K562 (cell line): ENCODE measurements at regions not wholly inside any gene's neighbourhood (a gene's known extent, or its start where the extent isn't known, plus 50 kb on each side); places are given as distances from the start of the nearest gene placed in this dataset.

Experiments used
- ATAC-seq: fragments of 200-7000 bp; cut with Tn5 transposase; 3 replicates; pipeline ENCODE4 v1.9.1; 2020; ENCODE audit warnings: moderate library complexity
- BruUV-seq: library from RNA; stranded (reverse); fragments of 400-500 nt; replicated peaks from 2 replicates; lab custom pipeline; 2021; lab: Mats Ljungman, UMichigan
- CTCF ChIA-PET: fragments of 300-600 bp; formaldehyde crosslinking; extraction: SDS; loops from one replicate; lab custom pipeline; 2021; ENCODE audit warnings: low intra/inter-chr PET ratio; lab: Yijun Ruan, JAX
- POLR2A ChIA-PET: fragments of 300-600, 350-650 bp; sonication (Branson Sonifier 250); formaldehyde crosslinking; extraction: SDS; loops from one replicate; lab custom pipeline; 2021; ENCODE audit warnings: antibody characterized with exemption, inconsistent platforms; lab: Yijun Ruan, JAX
- DNase-seq, 4 experiments: peaks; one replicate each; pipeline versions ENCODE4 v3.0.0 to v3.0.0-alpha.2; 2011 to 2018; ENCODE audit warnings: low spot score in 3 of 4, mixed read lengths in 3 of 4; ENCODE audit errors: extremely low read depth in 1 of 4
- FAIRE-seq: peaks from 2 replicates; lab custom pipeline; 2011; peaks lifted over from hg19 to GRCh38; lab: Jason Lieb, UNC
- H2AFZ ChIP-seq: 2 replicates; pipeline ENCODE4 v1.6.0; 2011; ENCODE audit warnings: low read depth, low read length, control low read depth, inconsistent platforms
- H3K27ac ChIP-seq: fragments of 200-600 bp; 3 replicates; pipeline ENCODE4 v1.8.0; 2011; ENCODE audit warnings: low read depth, mild to moderate bottlenecking, control low read depth, inconsistent platforms, low read length, moderate library complexity, mixed read lengths; ENCODE audit errors: extremely low read depth
- H3K27me3 ChIP-seq, 2 experiments: fragments of 300-600 bp in 1 of 2; 2 replicates in 1 of 2; 3 replicates in 1 of 2; pipeline versions ENCODE4 v1.6.0 to v1.8.0; 2011; ENCODE audit warnings: inconsistent platforms in 2 of 2, low read length in 2 of 2, mild to moderate bottlenecking in 1 of 2, mixed read lengths in 1 of 2, moderate library complexity in 1 of 2; ENCODE audit not compliant: control insufficient read depth in 2 of 2, insufficient read depth in 2 of 2
- H3K36me3 ChIP-seq: fragments of 300-600 bp; 3 replicates; pipeline ENCODE4 v1.8.0; 2011; ENCODE audit warnings: mild to moderate bottlenecking, low read length, inconsistent platforms; ENCODE audit not compliant: control insufficient read depth, insufficient read depth
- H3K4me1 ChIP-seq, 2 experiments: fragments of 200-600 bp in 1 of 2; replicated peaks in 1 of 2; 2 replicates in 1 of 2; 3 replicates in 1 of 2; pipeline versions ENCODE4 v1.5.1 to v1.8.0; 2011; ENCODE audit warnings: inconsistent platforms in 2 of 2, low read length in 2 of 2, mild to moderate bottlenecking in 1 of 2, mixed read lengths in 1 of 2, moderate library complexity in 1 of 2; ENCODE audit not compliant: control insufficient read depth in 2 of 2, insufficient read depth in 2 of 2
- H3K4me2 ChIP-seq: 2 replicates; pipeline ENCODE4 v1.6.1; 2011; ENCODE audit warnings: low read length, control low read depth, inconsistent platforms, mixed read lengths; ENCODE audit not compliant: insufficient read depth
- H3K4me3 ChIP-seq: fragments of 200-600 bp; sonication (generic), shearing (Covaris generic); 2 replicates; pipeline ENCODE4 v1.5.1; 2016; ENCODE audit warnings: control low read depth, inconsistent platforms
- H3K79me2 ChIP-seq: fragments of 200-600 bp; 3 replicates; pipeline ENCODE4 v1.8.0; 2011; ENCODE audit warnings: low read length, inconsistent platforms; ENCODE audit not compliant: control insufficient read depth, insufficient read depth
- H3K9ac ChIP-seq, 2 experiments: 2 replicates each; pipeline versions ENCODE4 v1.6.0 to v1.6.1; 2011; ENCODE audit warnings: low read depth in 2 of 2, low read length in 2 of 2, control low read depth in 1 of 2, inconsistent platforms in 1 of 2, mild to moderate bottlenecking in 1 of 2, mixed read lengths in 1 of 2; ENCODE audit not compliant: insufficient read depth in 1 of 2
- H3K9me1 ChIP-seq: one replicate; pipeline ENCODE4 v1.6.0; 2011; ENCODE audit warnings: inconsistent platforms, mild to moderate bottlenecking, low read length, moderate library complexity; ENCODE audit not compliant: control insufficient read depth, insufficient read depth
- H3K9me3 ChIP-seq: replicated peaks from 2 replicates; pipeline ENCODE4 v1.5.1; 2011; ENCODE audit warnings: low read depth, low read length, inconsistent platforms; ENCODE audit not compliant: control insufficient read depth, insufficient read depth
- H4K20me1 ChIP-seq: replicated peaks from 2 replicates; pipeline ENCODE4 v1.6.1; 2011; ENCODE audit warnings: low read length, inconsistent platforms, mixed read lengths; ENCODE audit not compliant: control insufficient read depth, insufficient read depth
- ARID1B ChIP-seq: fragments of 450-650 bp; IDR thresholded peaks from 2 replicates; pipeline ENCODE4 v1.6.1; 2016; ENCODE audit warnings: antibody characterized with exemption, mild to moderate bottlenecking, inconsistent platforms
- CHD1 ChIP-seq: fragments of 200-600 bp; sonication (generic); IDR thresholded peaks from one replicate; pipeline ENCODE4 v1.6.1; 2012; ENCODE audit warnings: mild to moderate bottlenecking, moderate library complexity, low read length, inconsistent platforms
- CHD4 ChIP-seq: fragments of 200-600 bp; sonication (generic); IDR thresholded peaks from 3 replicates; pipeline ENCODE4 v1.6.1; 2012; ENCODE audit warnings: low read depth, mild to moderate bottlenecking, mixed read lengths, low read length, inconsistent platforms; ENCODE audit not compliant: insufficient read depth, insufficient replicate concordance, poor library complexity, severe bottlenecking
- EP400 ChIP-seq: fragments of 450-650 bp; IDR thresholded peaks from 2 replicates; pipeline ENCODE4 v1.6.1; 2017; ENCODE audit warnings: antibody characterized with exemption, mild to moderate bottlenecking, moderate library complexity
- ERF ChIP-seq: fragments of 450-650 bp; formaldehyde crosslinking; IDR thresholded peaks from 2 replicates; pipeline ENCODE4 v1.4.0; 2020; ENCODE audit warnings: mild to moderate bottlenecking, mixed read lengths
- EZH2 ChIP-seq: IDR thresholded peaks from 2 replicates; pipeline ENCODE4 v1.6.1; 2012; ENCODE audit warnings: low read depth, mild to moderate bottlenecking, inconsistent platforms, low read length, borderline replicate concordance
- IFI16 ChIP-seq: fragments of 250-450 bp; sonication (Bioruptor Pico); IDR thresholded peaks from 2 replicates; pipeline ENCODE4 v2.1.2; 2022; ENCODE audit warnings: mild to moderate bottlenecking, inconsistent platforms
- KDM5B ChIP-seq: fragments of 200-600 bp; sonication (generic); IDR thresholded peaks from 2 replicates; pipeline ENCODE4 v1.6.1; 2012; ENCODE audit warnings: low read depth, mild to moderate bottlenecking, moderate library complexity, low read length, control low read depth, inconsistent platforms; ENCODE audit not compliant: insufficient replicate concordance
- MTF1 ChIP-seq: fragments of 250-450 bp; sonication (Bioruptor Pico); IDR thresholded peaks from 2 replicates; pipeline ENCODE4 v1.9.0; 2021; ENCODE audit warnings: moderate library complexity, mild to moderate bottlenecking, inconsistent platforms, borderline replicate concordance
- NR1H2 ChIP-seq: sonication (generic); formaldehyde crosslinking; IDR thresholded peaks from 2 replicates; pipeline ENCODE4 v1.4.0; 2020; ENCODE audit warnings: mild to moderate bottlenecking, missing genetic modification reagents
- RBFOX2 ChIP-seq: fragments of 200-400 bp; formaldehyde crosslinking; IDR thresholded peaks from 2 replicates; pipeline ENCODE4 v1.6.1; 2017; ENCODE audit warnings: low read depth, mild to moderate bottlenecking, low read length, moderate library complexity
- SAFB ChIP-seq: fragments of 200-400 bp; formaldehyde crosslinking; IDR thresholded peaks from 2 replicates; pipeline ENCODE4 v1.6.1; 2017; ENCODE audit warnings: low read depth, low read length, borderline replicate concordance
- TBP ChIP-seq: optimal IDR thresholded peaks from 2 replicates; pipeline ENCODE3; 2011; ENCODE audit warnings: low read depth, low read length, improper control_type of control experiment
- TEAD4 ChIP-seq, 2 experiments: sonication (generic) in 1 of 2; formaldehyde crosslinking in 1 of 2; IDR thresholded peaks; 2 replicates each; pipeline versions ENCODE4 v1.6.1 to v1.8.0; 2012 to 2022; ENCODE audit warnings: borderline replicate concordance in 1 of 2, inconsistent platforms in 1 of 2, low read length in 1 of 2, mild to moderate bottlenecking in 1 of 2, missing genetic modification reagents in 1 of 2
- ZBTB1 ChIP-seq: sonication (generic); formaldehyde crosslinking; IDR thresholded peaks from 2 replicates; pipeline ENCODE4 v1.8.1; 2023; ENCODE audit warnings: missing genetic modification reagents, low read depth, mild to moderate bottlenecking, borderline replicate concordance
- ZBTB8A ChIP-seq: fragments of 450-650 bp; IDR thresholded peaks from 2 replicates; pipeline ENCODE4 v1.6.1; 2018; ENCODE audit warnings: mild to moderate bottlenecking, moderate library complexity; ENCODE audit not compliant: partially characterized antibody
- ZNF384 ChIP-seq: IDR thresholded peaks from 2 replicates; pipeline ENCODE4 v1.6.1; 2012; ENCODE audit warnings: low read depth, low read length, improper control_type of control experiment
- ZNF785 ChIP-seq: fragments of 250-450 bp; sonication (Bioruptor Pico); IDR thresholded peaks from 2 replicates; pipeline ENCODE4 v1.4.0; 2020; ENCODE audit warnings: mild to moderate bottlenecking
- WGBS: fragments of 100-300 bp; shearing (Covaris generic); methylation state at CpG from one replicate; pipeline ENCODE4 v1.1.6; 2016; ENCODE audit warnings: low coverage, mixed read lengths; ENCODE audit not compliant: insufficient coverage; ENCODE audit errors: missing lambda C conversion rate; 5-methylcytosine and 5-hydroxymethylcytosine counted together
- in situ Hi-C: fragments of 300-500 bp; cut with MboI; formaldehyde crosslinking; loops from 4 replicates; pipeline ENCODE4 v1.15.0; 2018; ENCODE audit warnings: inconsistent platforms, mixed read lengths
- intact Hi-C: fragments of 100-400 bp; cut with micrococcal nuclease; formaldehyde crosslinking; loops from 2 replicates; pipeline ENCODE4 v1.14.2; 2022
- TF ChIP-seq, protein P1 (sequence below), 2 experiments: fragments of 450-650 bp; IDR thresholded peaks; 2 replicates each; pipeline ENCODE4 v1.6.1; 2018; ENCODE audit warnings: mild to moderate bottlenecking in 2 of 2, low read depth in 1 of 2; ENCODE audit not compliant: partially characterized antibody in 2 of 2

DNA sequence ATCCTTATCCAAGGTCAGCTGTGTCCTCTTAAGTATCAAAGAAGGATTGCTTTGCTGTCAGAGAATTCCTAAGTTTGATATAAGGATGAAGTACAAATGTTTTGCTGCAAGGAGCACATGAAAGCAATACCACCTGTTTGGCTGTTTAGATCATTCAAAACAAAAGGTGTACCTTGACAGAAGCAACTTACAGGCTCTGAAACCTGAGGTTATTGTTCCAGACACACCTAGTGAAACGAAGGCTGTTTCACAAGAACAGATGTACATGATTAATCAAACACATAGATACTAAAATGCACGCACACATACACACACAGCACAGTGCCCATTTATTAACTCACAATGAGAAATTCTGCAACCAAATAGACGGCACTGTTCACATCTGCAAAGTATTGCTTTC is 166.2 kb downstream of the RBM43 start (continued):
- no peak for TF ChIP-seq TEAD4 (IDR thresholded peaks at IDR 0.05; ENCODE audit: low read length)
- TF ChIP-seq TEAD4 (CRISPR knock-in tag; IDR thresholded peaks at IDR 0.05; ENCODE audit: borderline replicate concordance), result no peak
- no peak for TF ChIP-seq MTF1 (CRISPR knock-in tag)
- TF ChIP-seq ERF (CRISPR knock-in tag), result no peak
- no peak for TF ChIP-seq CHD1
- no peak for TF ChIP-seq NR1H2 (CRISPR knock-in tag)
- TF ChIP-seq KDM5B, result no peak
- TF ChIP-seq EZH2, result no peak
- TF ChIP-seq ZNF384, result no peak
- no peak for TF ChIP-seq RBFOX2
- no peak for TF ChIP-seq ZNF785 (CRISPR knock-in tag)

DNA sequence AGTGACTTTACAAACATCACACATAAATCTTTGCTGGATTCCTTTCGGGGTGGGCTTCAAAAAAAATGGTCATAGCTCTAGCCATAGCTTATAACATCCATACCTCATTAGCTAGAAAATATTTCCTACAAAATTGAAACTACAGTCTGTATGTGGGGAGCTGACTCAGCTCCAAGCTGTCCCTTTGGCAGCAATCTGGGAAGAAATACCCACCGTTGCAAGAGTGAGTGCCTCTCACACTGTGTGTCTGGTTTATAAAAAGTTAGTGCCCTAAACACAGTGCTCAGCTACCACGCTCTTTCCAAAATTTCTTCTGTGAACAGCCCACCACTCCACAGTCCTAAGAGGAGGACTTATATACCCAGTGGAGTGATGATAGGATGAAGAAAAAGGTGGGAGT is 170.1 kb downstream of the RBM43 start:
- no peak overlapping the region for H3K27ac ChIP-seq
- POLR2A ChIA-PET, result no interaction called here
- TF ChIP-seq ARID1B (no peak), ZBTB1 (CRISPR knock-in tag) (no peak), ZBTB8A (no peak), IFI16 (no peak), CHD4 (no peak), SAFB (no peak), TBP (no peak), EP400 (no peak)
- TF ChIP-seq, protein P1, sequence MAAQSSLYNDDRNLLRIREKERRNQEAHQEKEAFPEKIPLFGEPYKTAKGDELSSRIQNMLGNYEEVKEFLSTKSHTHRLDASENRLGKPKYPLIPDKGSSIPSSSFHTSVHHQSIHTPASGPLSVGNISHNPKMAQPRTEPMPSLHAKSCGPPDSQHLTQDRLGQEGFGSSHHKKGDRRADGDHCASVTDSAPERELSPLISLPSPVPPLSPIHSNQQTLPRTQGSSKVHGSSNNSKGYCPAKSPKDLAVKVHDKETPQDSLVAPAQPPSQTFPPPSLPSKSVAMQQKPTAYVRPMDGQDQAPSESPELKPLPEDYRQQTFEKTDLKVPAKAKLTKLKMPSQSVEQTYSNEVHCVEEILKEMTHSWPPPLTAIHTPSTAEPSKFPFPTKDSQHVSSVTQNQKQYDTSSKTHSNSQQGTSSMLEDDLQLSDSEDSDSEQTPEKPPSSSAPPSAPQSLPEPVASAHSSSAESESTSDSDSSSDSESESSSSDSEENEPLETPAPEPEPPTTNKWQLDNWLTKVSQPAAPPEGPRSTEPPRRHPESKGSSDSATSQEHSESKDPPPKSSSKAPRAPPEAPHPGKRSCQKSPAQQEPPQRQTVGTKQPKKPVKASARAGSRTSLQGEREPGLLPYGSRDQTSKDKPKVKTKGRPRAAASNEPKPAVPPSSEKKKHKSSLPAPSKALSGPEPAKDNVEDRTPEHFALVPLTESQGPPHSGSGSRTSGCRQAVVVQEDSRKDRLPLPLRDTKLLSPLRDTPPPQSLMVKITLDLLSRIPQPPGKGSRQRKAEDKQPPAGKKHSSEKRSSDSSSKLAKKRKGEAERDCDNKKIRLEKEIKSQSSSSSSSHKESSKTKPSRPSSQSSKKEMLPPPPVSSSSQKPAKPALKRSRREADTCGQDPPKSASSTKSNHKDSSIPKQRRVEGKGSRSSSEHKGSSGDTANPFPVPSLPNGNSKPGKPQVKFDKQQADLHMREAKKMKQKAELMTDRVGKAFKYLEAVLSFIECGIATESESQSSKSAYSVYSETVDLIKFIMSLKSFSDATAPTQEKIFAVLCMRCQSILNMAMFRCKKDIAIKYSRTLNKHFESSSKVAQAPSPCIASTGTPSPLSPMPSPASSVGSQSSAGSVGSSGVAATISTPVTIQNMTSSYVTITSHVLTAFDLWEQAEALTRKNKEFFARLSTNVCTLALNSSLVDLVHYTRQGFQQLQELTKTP (IDR thresholded peaks at IDR 0.05; ENCODE audit: low read depth in 1 of 2, partially characterized antibody in 2 of 2), result no peak

More for the DNA sequence above, 170.1 kb downstream of the RBM43 start:
- Histone ChIP-seq H3K9me3 (no peaks in the 10 kb centered on the region), H3K36me3 (no peaks in the 10 kb centered on the region), H3K4me2 (no peak overlapping the region), H3K4me3 (no peak overlapping the region), H3K9ac (no peak overlapping the region), H3K27me3 (no peaks in the 10 kb centered on the region), H3K79me2 (no peaks in the 10 kb centered on the region), H2AFZ (no peak overlapping the region), H4K20me1 (no peaks in the 10 kb centered on the region), H3K4me1 (no peaks in the 10 kb centered on the region), H3K9me1 (no peaks in the 10 kb centered on the region)
- in situ Hi-C loops, result no loop called here
- intact Hi-C loops, result no loop called here
- CTCF ChIA-PET, result no interaction called here
- WGBS, result 2% methylated on average over 3 of the region's 3 CpGs
- ATAC-seq (no peak), FAIRE-seq (no peak), DNase-seq (no peak)
- BruUV-seq, result no TSS peak
